Erythroblast (primary cell): ENCODE measurements at regions not wholly inside any gene's neighbourhood (a gene's known extent, or its start where the extent isn't known, plus 50 kb on each side); places are given as distances from the start of the nearest gene placed in this dataset.

Experiments used
- GATA1 ChIP-seq: IDR thresholded peaks from 2 replicates; pipeline ENCODE4 v1.6.1; 2011; ENCODE audit warnings: low read depth, mild to moderate bottlenecking, control low read depth, low read length, moderate library complexity
- POLR2A ChIP-seq: IDR thresholded peaks from 2 replicates; pipeline ENCODE4 v1.6.1; 2011; ENCODE audit warnings: mild to moderate bottlenecking, low read length

- TF ChIP-seq POLR2A: no peak
- no peak for TF ChIP-seq GATA1
Observed at GRCh38 chr3:17901893-17902292, 159.5 kb upstream of the TBC1D5 start.
